T-helper 1 cell (primary cell): ENCODE measurements at regions not wholly inside any gene's neighbourhood (a gene's known extent, or its start where the extent isn't known, plus 50 kb on each side); places are given as distances from the start of the nearest gene placed in this dataset.

Experiments used
- DNase-seq, 5 donors: peaks; one replicate each; pipeline ENCODE4 v3.0.0-alpha.2; 2012 to 2020

DNA sequence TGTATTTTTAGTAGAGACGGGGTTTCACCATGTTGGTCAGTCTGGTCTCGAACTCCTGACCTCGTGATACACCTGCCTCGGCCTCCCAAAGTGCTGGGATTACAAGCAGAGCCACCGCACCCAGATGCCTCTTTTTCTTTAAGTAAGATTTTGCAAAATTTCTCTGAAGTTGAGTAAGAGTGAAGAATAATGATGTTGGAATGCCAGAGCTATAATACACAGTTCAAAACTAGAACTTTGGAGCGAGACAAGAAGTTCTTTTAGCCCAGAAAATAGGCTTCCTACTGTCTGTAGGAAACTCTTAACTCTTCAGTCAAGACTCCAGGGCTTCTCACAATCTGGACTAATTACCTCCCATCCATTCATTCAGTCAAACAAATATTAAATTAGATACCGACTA is 51.4 kb downstream of the MARCHF4 start:
- DNase-seq = no peak

DNA sequence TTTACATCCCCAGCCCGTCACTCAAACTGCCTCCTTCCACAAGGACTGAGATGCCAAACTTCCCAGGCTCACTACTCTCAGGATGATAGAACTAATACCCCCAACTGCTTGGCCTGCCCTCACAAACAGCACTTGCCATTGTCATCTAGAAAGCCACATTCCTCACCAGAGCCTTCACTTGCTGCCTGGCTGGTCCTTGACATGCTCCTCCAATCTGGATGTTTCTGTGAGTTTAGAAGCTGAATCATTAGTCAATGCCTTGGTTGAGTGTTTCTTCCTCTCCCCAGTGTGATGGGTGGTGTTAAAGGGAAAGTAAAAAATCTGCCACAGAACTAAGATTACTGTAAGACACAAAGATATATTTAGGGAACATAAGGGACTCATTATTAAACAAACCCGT is 52.5 kb downstream of the MARCHF4 start:
- DNase-seq = no peak

DNA sequence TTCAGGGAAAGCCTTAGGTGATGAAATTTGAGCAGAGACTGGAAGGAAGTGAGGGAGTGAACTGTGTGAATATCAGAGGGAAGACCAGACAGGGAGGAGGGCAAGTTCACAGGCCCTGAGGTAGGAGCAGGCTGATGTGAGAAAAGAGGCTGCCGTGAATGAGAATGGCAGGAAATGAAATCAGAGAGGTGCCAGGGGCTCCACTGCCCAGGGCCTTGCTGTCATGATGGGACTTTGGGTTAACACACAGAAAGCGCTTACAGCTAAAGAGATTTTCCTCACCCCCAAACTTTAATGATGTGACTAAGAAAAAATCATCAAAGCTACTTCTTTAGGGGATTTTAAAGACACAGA is 53.8 kb downstream of the MARCHF4 start:
- no peak for DNase-seq

DNA sequence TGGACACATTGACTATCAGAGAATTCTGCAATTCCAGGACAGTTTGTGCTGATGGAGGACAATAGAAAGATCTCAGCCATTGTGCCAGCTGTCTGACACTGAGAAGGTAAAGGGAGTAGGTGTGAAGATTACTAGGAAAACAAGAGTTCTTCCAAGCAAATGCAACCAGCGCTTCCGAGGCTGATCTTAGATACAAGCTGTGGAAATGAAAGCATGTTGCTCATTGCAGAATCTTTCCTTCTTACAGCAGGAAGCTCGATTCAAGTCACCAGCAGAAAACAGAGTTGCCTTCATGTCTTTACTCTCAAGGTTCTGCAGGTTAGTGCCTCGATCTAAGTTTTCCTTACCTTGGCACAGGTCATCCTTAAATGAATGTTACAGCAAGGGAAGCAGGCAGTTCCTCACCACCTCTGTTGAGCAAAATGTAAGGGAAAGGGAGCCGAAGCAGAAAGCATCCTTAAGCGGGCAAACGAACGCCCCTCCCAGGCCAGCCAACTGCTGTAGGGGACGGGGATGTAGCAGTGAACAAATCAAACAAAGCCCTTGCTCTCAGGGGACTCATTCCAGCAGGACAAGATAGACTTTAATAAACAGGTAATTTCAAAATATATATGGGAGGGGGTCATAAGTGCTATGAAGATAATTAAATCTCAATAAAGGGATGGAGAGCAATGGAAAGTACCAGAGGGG is 54.3 kb downstream of the MARCHF4 start:
- DNase-seq = no peak

- DNase-seq = no peak
Observed at GRCh38 chr2:216316743-216317142, 55.5 kb downstream of the MARCHF4 start.

DNA sequence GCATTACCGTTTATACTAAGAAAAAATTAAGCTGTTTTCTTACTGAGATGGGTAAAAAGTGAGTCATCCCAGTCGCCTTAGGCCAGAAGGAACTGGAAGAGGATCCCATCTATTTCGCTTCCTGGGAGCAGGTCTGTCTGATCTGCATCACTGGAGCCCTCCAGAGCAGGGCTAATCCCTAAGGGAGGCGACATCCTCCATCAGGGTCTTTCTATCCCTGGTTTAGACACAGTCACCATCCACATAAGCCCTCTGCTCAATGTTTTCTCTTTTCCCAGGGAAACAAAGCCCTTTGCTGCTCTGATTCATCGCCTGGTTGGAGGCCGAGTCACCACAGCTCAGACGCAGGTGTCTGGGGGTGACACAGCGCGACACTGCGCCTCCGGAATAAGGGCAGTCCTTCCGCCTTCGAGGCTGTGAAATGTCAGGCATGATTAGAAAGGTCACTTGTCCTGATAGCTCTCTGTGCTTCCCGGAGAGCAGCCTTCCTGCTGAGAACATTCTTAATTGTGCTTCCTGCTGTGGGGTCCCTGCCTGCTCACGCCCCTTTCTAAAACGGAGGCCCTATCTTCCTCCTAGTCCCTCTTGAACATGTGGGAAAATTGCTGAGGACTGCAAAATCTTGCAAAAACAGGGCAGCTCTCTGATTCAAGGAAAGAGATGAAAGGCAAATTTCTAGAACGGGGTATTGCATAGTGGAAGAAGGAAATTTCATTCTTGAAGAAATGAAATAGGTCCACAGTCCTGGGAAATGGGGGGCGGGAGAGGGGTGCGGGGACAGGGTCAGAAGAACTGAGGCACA is 56.3 kb downstream of the MARCHF4 start:
- no peak for DNase-seq

DNA sequence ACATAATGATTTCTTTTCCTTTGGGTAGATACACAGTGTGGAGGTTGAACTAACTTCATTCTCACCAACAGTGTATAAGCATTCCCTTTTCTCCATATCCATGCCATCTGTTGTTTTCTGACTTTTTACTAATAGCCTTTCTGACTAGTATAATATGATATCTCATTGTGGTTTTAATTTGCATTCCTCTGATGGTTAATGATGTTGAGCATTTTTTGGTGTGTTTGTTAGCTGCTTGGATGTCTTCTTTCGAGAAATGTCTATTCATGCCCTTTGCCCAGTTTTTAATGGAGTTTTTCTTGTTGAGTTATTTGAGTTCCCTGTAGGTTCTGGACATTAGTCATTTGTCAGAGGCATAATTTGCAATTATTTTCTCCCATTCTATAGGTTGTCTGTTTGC is 59.8 kb downstream of the MARCHF4 start:
- DNase-seq = no peak

DNA sequence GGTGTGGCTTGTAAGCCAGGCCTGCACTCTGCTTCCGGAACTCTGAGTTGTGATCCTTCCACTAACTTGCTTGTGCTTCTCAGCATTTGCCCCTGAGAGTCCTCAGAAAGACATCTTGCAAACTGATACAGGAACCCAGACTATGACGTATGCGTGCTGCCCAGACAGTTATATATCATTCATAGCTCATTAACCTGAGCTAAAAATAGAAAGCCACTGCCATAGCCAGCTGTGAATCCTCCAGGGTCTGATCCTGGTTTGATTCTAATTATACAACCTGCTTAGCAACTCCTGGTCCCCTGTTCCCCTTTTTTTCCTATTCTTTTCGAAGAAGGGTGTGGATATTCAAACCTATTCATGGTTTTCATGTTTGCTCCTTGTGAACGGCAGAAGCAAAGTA is 63.7 kb downstream of the MARCHF4 start:
- DNase-seq = no peak

DNA sequence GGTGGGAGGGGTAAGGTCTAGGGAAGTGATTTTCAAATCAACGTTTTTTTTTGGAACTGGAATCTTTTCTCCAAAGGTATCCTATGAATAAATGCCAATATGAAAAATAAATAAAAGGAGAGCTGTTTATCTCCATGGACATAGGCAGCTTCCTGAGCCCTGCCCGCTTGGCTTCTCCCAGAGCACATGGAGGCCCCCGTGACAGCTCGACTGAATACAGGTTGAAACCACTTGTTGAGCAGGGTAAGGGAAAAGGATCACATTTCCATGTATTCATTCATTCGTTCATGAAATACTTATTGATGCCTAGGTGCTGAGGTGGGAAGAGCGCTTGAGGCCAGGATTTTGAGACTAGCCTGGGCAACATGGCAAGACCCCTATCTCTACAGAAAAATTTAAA is 64.8 kb downstream of the MARCHF4 start:
- DNase-seq = no peak

- DNase-seq = no peak
Observed at GRCh38 chr2:216306868-216307267, 65.4 kb downstream of the MARCHF4 start.

GRCh38 chr2:216305574-216305973 is 66.7 kb downstream of the MARCHF4 start:
- no peak for DNase-seq

GRCh38 chr2:216302981-216303676 is 69.2 kb downstream of the MARCHF4 start:
- no peak for DNase-seq

GRCh38 chr2:216300906-216301305 is 71.4 kb downstream of the MARCHF4 start:
- DNase-seq = no peak

GRCh38 chr2:216299588-216299987 is 72.7 kb downstream of the MARCHF4 start:
- no peak for DNase-seq

DNA sequence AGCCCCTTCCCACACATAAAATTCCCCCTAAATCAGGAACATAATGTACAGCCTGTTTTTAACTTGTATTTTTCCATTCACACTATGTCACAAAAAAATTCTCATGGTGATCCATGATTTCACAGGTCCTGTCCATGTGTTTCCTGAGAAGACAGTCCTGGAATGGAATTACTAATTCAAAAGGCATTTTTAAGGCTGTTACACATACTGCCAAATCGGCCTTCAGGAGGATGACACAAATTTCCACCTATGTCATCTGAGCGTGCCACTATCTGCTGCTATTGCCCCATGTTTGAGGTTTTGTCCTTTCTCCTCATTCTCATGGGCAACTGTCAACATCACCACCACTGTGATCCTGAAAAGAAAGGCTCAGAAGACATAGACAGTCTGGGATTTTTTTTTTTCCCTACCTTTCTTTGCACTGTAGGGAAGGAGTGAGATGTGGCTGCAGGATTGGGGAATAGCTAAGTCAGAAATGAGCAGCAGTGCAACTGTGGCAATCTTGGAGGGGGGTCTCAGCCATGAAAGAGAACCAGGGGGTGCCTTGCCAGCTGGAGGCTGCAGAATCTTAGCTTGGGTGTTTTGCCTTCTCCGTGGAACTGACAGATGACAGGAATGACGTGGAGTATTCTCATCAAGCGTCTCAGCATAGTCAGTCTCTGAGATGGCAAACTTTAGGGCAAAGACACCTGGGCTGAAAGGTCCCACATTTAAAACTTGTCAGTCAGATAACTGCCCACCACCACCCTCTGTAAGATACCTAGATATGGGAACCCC is 73.4 kb downstream of the MARCHF4 start:
- no peak for DNase-seq

- DNase-seq = no peak
Observed at GRCh38 chr2:216296856-216297255, 75.4 kb downstream of the MARCHF4 start.

DNA sequence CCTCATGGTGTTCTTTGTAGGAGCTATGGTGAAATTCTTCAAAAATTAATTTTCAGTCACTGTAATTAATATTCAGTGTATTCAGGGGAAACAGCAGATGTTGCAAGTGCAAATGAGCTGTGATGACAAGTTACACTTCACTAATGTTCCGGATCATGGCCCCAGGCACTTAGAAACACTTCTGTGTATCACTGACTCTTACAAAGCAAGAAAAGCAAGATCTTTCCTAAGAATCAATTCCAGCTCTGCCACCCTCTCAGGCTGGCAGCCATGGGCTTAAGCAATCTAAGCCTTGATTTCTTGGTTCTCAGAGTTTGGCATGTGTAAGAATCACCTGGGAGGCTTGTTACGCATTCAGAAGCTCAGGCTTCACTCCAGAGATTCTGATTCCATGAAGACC is 78.0 kb downstream of the MARCHF4 start:
- DNase-seq = no peak

DNA sequence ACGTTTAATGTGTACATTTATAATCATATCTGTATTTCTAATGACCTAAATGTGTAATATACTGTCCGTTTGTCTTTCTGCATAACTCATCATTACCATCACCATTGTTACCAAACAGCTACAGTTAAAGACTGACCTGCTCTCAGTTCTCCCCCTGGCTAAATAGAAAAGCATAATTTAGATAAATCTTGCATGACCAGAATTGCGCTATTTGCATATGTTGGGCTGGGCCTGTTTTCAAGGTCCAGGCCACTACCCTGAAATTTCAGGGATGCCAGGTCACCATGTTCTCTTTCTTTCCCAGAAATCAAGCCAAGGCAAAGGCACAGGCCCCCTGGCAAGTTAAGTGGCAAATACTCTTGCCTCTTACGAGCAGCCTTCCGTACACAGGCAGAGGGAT is 78.4 kb downstream of the MARCHF4 start:
- DNase-seq = no peak

DNA sequence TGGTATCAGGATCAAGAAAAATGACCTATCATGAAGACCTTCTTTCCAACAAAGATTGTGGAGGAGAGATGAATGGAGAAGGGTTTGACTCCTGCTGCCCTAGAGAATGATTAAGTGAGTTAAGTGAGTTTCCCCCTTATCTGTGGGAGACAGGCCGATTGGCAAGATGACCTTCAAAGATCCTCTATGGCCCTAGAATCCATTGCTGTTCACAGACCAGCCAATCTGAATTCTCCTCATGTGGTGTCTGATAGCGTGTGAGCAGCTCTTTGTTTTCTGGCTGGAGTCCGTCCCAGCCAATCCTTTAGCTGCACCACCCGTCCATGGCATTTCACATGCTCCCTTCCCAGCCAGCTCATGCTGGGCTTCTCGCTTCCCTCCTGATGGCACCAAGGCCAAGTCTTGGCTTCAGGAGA is 79.4 kb downstream of the MARCHF4 start:
- no peak for DNase-seq

- no peak for DNase-seq
Observed at GRCh38 chr2:216292475-216292874, 79.8 kb downstream of the MARCHF4 start.

GRCh38 chr2:216289470-216289869 is 82.8 kb downstream of the MARCHF4 start:
- DNase-seq = no peak

- no peak for DNase-seq
Observed at GRCh38 chr2:216287251-216287650, 85.0 kb downstream of the MARCHF4 start.

DNA sequence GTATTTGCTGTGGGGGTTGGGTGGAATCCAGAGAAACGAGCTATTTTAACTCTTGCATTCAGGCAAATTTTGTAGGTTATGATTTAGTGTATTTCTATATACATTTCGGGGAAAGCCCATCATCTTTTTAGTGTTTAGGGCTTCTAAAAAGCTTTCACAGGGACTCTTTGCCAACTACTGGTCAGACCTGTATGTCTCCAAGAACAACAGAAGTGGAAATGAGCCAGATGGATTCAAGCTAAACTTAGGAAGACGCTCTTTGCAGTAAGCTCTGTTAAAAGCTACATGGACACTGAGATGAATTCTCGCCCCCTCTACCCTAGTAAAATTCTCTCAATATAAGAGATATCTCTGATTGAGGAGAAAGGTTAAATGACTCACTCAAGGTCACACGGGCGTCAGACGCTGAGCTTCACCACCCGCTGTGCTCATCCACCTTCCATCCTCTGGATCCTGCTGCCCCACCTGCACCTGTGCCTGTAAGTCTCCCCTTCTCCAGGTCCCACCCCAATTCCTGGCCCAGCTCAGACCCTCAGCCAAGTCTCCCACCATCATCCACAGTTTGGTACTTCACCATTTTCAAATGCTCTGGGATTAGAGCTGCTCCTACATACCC is 85.6 kb downstream of the MARCHF4 start:
- DNase-seq = no peak
